DND-41 (cell line): ENCODE measurements at regions not wholly inside any gene's neighbourhood (a gene's known extent, or its start where the extent isn't known, plus 50 kb on each side); places are given as distances from the start of the nearest gene placed in this dataset.

ENCODE experiments used
- ATAC-seq: fragments of 200-7000 bp; cut with Tn5 transposase; 3 replicates; pipeline ENCODE4 v1.9.1; 2021; ENCODE audit warnings: low read depth; ENCODE audit not compliant: insufficient read depth
- DNase-seq: peaks from one replicate; pipeline ENCODE4 v3.0.0-alpha.2; 2020
- H2AFZ ChIP-seq: 2 replicates; pipeline ENCODE4 v1.6.0; 2012; ENCODE audit warnings: low read depth, low read length
- H3K27ac ChIP-seq: 2 replicates; pipeline ENCODE4 v1.5.1; 2012; ENCODE audit warnings: low read length, inconsistent platforms
- H3K27me3 ChIP-seq: fragments of 200-600 bp; sonication (generic); 2 replicates; pipeline ENCODE4 v1.6.0; 2012; ENCODE audit warnings: low read length, mild to moderate bottlenecking, inconsistent platforms; ENCODE audit not compliant: insufficient read depth, poor library complexity
- H3K36me3 ChIP-seq: 2 replicates; pipeline ENCODE4 v1.5.1; 2012; ENCODE audit warnings: low read length, inconsistent platforms; ENCODE audit not compliant: insufficient read depth
- H3K4me1 ChIP-seq: 2 replicates; pipeline ENCODE4 v1.5.1; 2012; ENCODE audit warnings: mild to moderate bottlenecking, low read length; ENCODE audit not compliant: insufficient read depth
- H3K4me2 ChIP-seq: 2 replicates; pipeline ENCODE4 v1.6.0; 2012; ENCODE audit warnings: mild to moderate bottlenecking, moderate library complexity, low read length, inconsistent platforms; ENCODE audit not compliant: insufficient read depth
- H3K4me3 ChIP-seq, 2 experiments: fragments of 200-600 bp in 1 of 2; shearing (Covaris generic) in 1 of 2; 2 replicates each; pipeline ENCODE4 v1.5.1; 2012 to 2016; ENCODE audit warnings: inconsistent platforms in 2 of 2, low read length in 2 of 2, mild to moderate bottlenecking in 2 of 2, low read depth in 1 of 2, moderate library complexity in 1 of 2
- H3K79me2 ChIP-seq: 2 replicates; pipeline ENCODE4 v1.6.0; 2012; ENCODE audit warnings: low read length, inconsistent platforms; ENCODE audit not compliant: insufficient read depth
- H3K9ac ChIP-seq: 2 replicates; pipeline ENCODE4 v1.6.0; 2012; ENCODE audit warnings: low read depth, mild to moderate bottlenecking, inconsistent platforms, low read length, moderate library complexity
- H3K9me3 ChIP-seq: 2 replicates; pipeline ENCODE4 v1.5.1; 2012; ENCODE audit warnings: low read length, moderate library complexity, mild to moderate bottlenecking, inconsistent platforms; ENCODE audit not compliant: insufficient read depth, severe bottlenecking
- H4K20me1 ChIP-seq: 2 replicates; pipeline ENCODE4 v1.6.0; 2012; ENCODE audit warnings: low read length; ENCODE audit not compliant: insufficient read depth
- EZH2 ChIP-seq: IDR thresholded peaks from 3 replicates; pipeline ENCODE4 v1.6.1; 2012; ENCODE audit warnings: borderline replicate concordance, low read depth, mild to moderate bottlenecking, moderate library complexity, low read length, inconsistent platforms; ENCODE audit not compliant: severe bottlenecking
- TF ChIP-seq, protein P1 (sequence below): IDR thresholded peaks from 2 replicates; pipeline ENCODE4 v1.5.1; 2012; ENCODE audit warnings: borderline replicate concordance, low read length, moderate library complexity, mild to moderate bottlenecking; ENCODE audit not compliant: poor library complexity, severe bottlenecking; ENCODE audit errors: extremely low read depth

DNA sequence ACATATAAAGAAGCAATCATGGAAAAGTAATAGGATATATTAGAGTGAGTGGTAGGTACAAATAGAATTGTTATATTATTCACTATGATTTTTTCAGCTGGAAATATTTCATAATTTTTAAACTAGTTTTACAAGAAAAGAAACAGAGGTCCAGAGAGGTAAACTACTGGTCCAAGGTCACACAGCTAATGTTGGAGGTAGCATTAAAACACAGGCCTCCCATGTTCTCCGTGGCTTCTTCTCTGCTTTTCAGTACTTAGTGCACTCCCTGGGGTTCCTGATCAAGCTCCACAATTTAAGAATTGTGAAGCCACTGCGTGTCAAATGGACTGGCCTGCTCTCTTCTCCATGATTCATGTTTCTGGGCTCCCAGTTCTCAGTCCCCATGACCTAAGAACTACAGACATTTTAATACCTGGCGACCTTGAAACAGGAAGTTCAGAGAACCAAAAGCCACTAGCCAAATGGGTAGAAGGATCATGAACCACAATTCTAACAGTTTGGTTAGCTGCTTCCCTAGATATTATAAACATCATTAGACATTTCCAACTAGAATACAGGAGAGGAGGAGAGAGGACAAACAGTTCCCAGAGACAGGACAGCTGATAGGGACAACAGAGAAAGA, 172.0 kb upstream of the KLF3 start:
- no peaks in the 10 kb centered on the region for H3K27me3 ChIP-seq
- H3K4me1 ChIP-seq = no peaks in the 10 kb centered on the region
- H3K4me2 ChIP-seq = no peak overlapping the region
- no peaks in the 10 kb centered on the region for H3K9me3 ChIP-seq
- no peak for TF ChIP-seq EZH2
- TF ChIP-seq, protein P1, sequence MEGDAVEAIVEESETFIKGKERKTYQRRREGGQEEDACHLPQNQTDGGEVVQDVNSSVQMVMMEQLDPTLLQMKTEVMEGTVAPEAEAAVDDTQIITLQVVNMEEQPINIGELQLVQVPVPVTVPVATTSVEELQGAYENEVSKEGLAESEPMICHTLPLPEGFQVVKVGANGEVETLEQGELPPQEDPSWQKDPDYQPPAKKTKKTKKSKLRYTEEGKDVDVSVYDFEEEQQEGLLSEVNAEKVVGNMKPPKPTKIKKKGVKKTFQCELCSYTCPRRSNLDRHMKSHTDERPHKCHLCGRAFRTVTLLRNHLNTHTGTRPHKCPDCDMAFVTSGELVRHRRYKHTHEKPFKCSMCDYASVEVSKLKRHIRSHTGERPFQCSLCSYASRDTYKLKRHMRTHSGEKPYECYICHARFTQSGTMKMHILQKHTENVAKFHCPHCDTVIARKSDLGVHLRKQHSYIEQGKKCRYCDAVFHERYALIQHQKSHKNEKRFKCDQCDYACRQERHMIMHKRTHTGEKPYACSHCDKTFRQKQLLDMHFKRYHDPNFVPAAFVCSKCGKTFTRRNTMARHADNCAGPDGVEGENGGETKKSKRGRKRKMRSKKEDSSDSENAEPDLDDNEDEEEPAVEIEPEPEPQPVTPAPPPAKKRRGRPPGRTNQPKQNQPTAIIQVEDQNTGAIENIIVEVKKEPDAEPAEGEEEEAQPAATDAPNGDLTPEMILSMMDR = no peak
- ATAC-seq (no peak), DNase-seq (no peak)
- H4K20me1 ChIP-seq = no peaks in the 10 kb centered on the region
- no peak overlapping the region for H3K27ac ChIP-seq
- H3K4me3 ChIP-seq = no peak overlapping the region
- H3K36me3 ChIP-seq = no peaks in the 10 kb centered on the region
- no peak overlapping the region for H2AFZ ChIP-seq
- no peaks in the 10 kb centered on the region for H3K79me2 ChIP-seq
- no peak overlapping the region for H3K9ac ChIP-seq

DNA sequence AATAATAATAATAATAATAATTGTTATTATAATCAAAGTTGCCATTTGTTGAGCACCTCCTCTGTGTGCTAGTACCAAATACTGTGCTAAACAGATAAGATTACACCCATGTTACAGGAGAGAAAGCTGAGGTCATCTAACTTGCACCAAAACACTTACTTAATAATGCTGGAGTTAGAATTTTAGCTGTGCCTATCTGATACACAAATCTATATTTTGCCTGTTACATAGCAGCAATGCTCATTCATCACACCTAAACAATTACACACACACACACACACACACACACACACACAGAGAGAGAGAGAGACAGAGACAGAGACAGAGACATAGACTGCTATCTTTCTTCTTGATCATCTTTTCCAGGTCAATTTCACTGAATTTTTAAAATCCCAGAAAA, 170.9 kb upstream of the KLF3 start:
- Histone ChIP-seq H3K9ac (no peak overlapping the region), H3K27ac (no peak overlapping the region), H3K27me3 (no peaks in the 10 kb centered on the region), H3K4me1 (no peaks in the 10 kb centered on the region), H4K20me1 (no peaks in the 10 kb centered on the region), H3K9me3 (no peaks in the 10 kb centered on the region), H3K4me2 (no peak overlapping the region), H3K79me2 (no peaks in the 10 kb centered on the region), H3K36me3 (no peaks in the 10 kb centered on the region), H3K4me3 (no peak overlapping the region), H2AFZ (no peak overlapping the region)
- ATAC-seq (no peak), DNase-seq (no peak)
- TF ChIP-seq, protein P1 = no peak

DNA sequence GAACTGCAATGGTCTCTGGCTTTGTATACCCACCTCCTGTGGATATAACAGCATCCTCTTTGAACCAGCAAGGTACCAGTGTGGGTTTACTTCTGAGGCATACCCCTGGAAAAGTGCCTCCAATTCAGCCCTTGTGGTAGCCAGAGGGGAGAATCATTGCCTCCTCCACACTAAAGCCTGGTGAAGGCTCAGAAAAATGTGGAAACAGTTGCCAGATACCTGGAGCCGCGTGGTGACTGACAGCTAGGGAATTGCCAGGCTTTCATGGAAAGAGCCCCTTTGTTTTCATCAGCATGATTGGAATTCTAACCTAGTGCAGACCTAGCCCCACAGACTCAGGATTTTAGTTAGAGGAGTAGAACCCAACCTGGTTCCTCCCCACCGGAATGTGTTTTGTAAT, 168.6 kb upstream of the KLF3 start:
- no peaks in the 10 kb centered on the region for H3K36me3 ChIP-seq
- no peak overlapping the region for H3K4me2 ChIP-seq
- H3K9me3 ChIP-seq = no peaks in the 10 kb centered on the region
- no peaks in the 10 kb centered on the region for H4K20me1 ChIP-seq
- H3K9ac ChIP-seq = no peak overlapping the region
- TF ChIP-seq, protein P1 = no peak
- no peak for TF ChIP-seq EZH2
- no peak overlapping the region for H3K27ac ChIP-seq
- no peak overlapping the region for H3K4me3 ChIP-seq
- no peaks in the 10 kb centered on the region for H3K27me3 ChIP-seq
- H3K79me2 ChIP-seq = no peaks in the 10 kb centered on the region
- ATAC-seq (no peak), DNase-seq (no peak)
- H3K4me1 ChIP-seq = no peaks in the 10 kb centered on the region
- H2AFZ ChIP-seq = no peak overlapping the region

DNA sequence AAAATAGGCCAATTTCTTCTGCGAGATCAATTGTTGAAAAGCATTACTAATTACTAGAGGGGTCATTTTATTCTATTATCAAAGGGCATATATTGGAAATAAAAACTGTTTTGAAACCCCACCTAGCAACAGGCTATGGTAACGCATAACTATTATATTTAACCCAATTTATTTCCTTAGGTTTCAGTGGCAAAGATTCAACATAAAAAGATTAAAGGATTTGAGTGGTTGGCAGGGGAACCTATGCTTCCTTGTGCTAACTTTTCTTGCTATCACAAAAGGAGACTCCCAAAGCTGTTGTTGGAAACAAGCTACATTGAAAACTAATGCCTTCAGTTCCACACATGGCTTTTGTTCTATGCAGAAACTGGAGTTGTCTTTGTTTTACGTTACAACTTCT, 166.9 kb upstream of the KLF3 start:
- Histone ChIP-seq H3K36me3 (no peaks in the 10 kb centered on the region), H3K27ac (no peak overlapping the region), H3K4me1 (no peaks in the 10 kb centered on the region), H2AFZ (no peak overlapping the region), H3K4me2 (no peak overlapping the region), H3K9me3 (no peaks in the 10 kb centered on the region), H4K20me1 (no peaks in the 10 kb centered on the region), H3K27me3 (no peaks in the 10 kb centered on the region), H3K4me3 (no peak overlapping the region), H3K79me2 (no peaks in the 10 kb centered on the region), H3K9ac (no peak overlapping the region)
- no peak for DNase-seq
- TF ChIP-seq, protein P1 = no peak
- no peak for TF ChIP-seq EZH2
- no peak for ATAC-seq
